Activated CD4-positive, alpha-beta memory T cell treated with anti-CD3 and anti-CD28 coated beads for 36 hours (primary cell): ENCODE measurements at regions not wholly inside any gene's neighbourhood (a gene's known extent, or its start where the extent isn't known, plus 50 kb on each side); places are given as distances from the start of the nearest gene placed in this dataset.
"Not testable (repeated sequence)": the region's sequence is repeated elsewhere in the genome, so short reads cannot be mapped to it uniquely, and the experiment has no call there.

Source experiments
- CTCF ChIA-PET: fragments of 350-600 bp; sonication (Branson Sonifier 250); formaldehyde crosslinking; loops from one replicate; lab custom pipeline; 2021; ENCODE audit warnings: antibody characterized with exemption, inconsistent platforms; lab: Charles Lee
- POLR2A ChIA-PET: fragments of 350-600 bp; sonication (Branson Sonifier 250); formaldehyde crosslinking; loops from one replicate; lab custom pipeline; 2021; ENCODE audit warnings: antibody characterized with exemption; lab: Charles Lee
- DNase-seq: peaks from one replicate; pipeline ENCODE4 v3.0.0-alpha.2; 2020
- H3K27ac Mint-ChIP-seq: one replicate; pipeline ENCODE4 v1.8.0; 2021; ENCODE audit warnings: mixed read lengths
- H3K27me3 Mint-ChIP-seq: one replicate; pipeline ENCODE4 v1.8.0; 2021; ENCODE audit warnings: mixed read lengths
- H3K36me3 Mint-ChIP-seq: one replicate; pipeline ENCODE4 v1.8.0; 2021; ENCODE audit warnings: mixed read lengths
- H3K4me1 Mint-ChIP-seq: one replicate; pipeline ENCODE4 v1.8.0; 2021; ENCODE audit warnings: low read depth, mixed read lengths
- H3K4me3 Mint-ChIP-seq: one replicate; pipeline ENCODE4 v1.8.0; 2021; ENCODE audit warnings: mild to moderate bottlenecking, mixed read lengths
- H3K9me3 Mint-ChIP-seq: one replicate; pipeline ENCODE4 v1.8.0; 2021; ENCODE audit warnings: mixed read lengths
- intact Hi-C: fragments of 100-400 bp; cut with micrococcal nuclease; formaldehyde crosslinking; loops from one replicate; pipeline ENCODE4 v1.15.1; 2023

DNA sequence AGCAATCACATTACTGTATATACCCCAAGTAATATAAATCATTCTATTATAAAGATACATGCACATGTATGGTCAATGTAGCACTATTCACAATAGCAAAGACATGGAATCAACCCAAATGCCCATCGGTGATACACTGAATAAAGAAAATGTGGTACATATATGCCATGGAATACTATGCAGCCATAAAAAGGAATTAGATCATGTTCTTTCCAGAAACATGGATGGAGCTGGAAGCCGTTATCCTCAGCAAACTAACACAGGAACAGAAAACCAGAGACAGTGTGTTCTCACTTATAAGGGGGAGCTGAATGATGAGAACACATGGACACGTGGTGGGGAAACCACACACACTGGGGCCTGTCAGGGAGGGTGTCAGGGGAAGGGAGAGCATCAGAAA is 1180.9 kb downstream of the REEP3 start:
- H3K36me3 Mint-ChIP-seq, H3K27ac Mint-ChIP-seq, DNase-seq, H3K4me3 Mint-ChIP-seq, POLR2A ChIA-PET, intact Hi-C loops, H3K4me1 Mint-ChIP-seq, H3K27me3 Mint-ChIP-seq, CTCF ChIA-PET: not testable (repeated sequence)
- peaks cover 19% of the 10 kb centered on the region for H3K9me3 Mint-ChIP-seq

DNA sequence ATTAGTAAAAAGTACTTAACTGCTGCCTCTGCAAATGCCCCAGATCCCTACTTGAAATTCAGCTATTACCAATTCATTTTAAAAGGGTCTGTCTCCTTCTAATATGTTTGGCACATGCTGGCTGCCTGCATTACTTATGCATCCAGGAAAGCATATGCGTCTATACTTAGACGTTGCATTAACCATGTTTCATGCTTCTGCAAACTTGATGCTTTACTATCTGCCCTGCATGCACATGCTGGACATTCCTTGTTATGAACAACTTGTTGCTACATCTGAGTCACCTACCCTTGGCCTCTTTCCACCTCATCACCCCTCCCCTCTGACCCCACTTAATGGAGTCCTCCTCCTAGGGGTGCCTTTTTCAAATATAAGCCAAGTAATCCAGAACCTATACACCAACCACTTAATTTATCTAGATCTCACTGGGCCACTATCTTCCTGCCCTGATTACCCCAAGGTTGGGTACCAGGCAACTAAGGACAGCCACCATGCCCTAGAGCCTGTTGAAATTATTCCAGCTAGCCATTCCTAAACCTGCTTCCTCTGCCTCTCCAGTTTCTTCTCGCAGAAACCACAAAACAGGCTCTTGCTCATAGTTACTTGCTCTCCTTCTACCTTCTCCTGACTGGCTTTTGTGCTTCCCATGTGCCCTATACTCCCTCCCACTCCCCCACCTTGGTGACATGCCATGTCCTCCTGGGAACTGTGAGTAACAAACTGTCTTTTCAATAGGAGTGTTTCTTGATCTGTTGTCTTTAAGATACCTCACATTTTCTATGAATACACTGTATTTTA is 1187.9 kb downstream of the REEP3 start:
- Mint-ChIP-seq H3K36me3 (no peaks in the 10 kb centered on the region), H3K27ac (no peak overlapping the region), H3K4me1 (no peaks in the 10 kb centered on the region), H3K4me3 (no peak overlapping the region), H3K9me3 (peaks cover 4% of the 10 kb centered on the region), H3K27me3 (no peaks in the 10 kb centered on the region)
- intact Hi-C loops, result no loop called here
- ChIA-PET POLR2A (no interaction called here), CTCF (no interaction called here)
- no peak for DNase-seq

DNA sequence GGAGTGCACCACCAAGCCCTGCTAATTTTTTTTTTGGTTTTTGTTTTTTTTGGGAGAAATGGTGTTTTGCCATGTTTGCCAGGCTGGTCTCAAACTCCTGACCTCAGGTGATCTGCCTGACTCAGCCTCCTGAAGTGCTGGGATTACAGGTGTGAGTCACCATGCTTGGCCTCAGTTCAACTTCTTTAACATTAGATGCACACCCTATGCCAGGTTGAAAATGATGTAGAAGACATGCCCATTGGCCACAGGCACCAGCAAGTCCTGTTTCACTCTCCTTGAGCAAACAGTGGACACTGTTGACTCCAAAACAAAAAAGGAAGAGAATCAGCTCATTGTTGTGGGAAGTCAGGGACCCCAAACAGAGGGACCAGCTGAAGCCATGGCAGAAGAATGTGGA is 1205.3 kb downstream of the REEP3 start:
- ChIA-PET CTCF (no interaction called here), POLR2A (no interaction called here)
- Mint-ChIP-seq H3K27ac (no peak overlapping the region), H3K9me3 (peaks cover 15% of the 10 kb centered on the region), H3K27me3 (no peaks in the 10 kb centered on the region), H3K4me1 (no peaks in the 10 kb centered on the region), H3K4me3 (no peak overlapping the region), H3K36me3 (no peaks in the 10 kb centered on the region)
- intact Hi-C loops, result no loop called here
- DNase-seq, result no peak

DNA sequence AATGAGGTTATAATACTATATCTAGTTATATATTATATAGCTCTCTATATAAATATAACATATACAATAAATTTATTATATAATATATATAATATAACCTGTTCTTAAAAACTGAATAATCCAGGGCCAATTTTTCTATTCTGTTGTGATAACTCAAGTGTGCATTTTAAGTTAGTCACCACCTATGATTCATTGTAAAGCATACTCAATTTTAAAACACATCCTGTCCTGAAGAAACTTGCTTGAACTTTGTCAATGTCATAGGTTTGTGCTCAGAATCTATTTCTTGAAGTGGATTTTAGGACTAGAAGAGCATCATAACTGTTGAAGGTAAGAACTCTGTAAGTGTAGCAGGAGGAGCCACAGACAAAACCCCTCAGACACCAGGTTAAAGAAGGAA is 1209.8 kb downstream of the REEP3 start:
- ChIA-PET CTCF (interaction anchor here (0.6 kb wide), 1 partner anchor 217 kb away, joined by 3 read pairs; no protein-coding TSS in a partner anchor), POLR2A (no interaction called here)
- peaks cover 15% of the 10 kb centered on the region for H3K9me3 Mint-ChIP-seq
- no peak for DNase-seq
- no peaks in the 10 kb centered on the region for H3K36me3 Mint-ChIP-seq
- intact Hi-C loops, result no loop called here
- H3K4me1 Mint-ChIP-seq, result no peaks in the 10 kb centered on the region
- no peak overlapping the region for H3K4me3 Mint-ChIP-seq
- no peaks in the 10 kb centered on the region for H3K27me3 Mint-ChIP-seq
- no peak overlapping the region for H3K27ac Mint-ChIP-seq

DNA sequence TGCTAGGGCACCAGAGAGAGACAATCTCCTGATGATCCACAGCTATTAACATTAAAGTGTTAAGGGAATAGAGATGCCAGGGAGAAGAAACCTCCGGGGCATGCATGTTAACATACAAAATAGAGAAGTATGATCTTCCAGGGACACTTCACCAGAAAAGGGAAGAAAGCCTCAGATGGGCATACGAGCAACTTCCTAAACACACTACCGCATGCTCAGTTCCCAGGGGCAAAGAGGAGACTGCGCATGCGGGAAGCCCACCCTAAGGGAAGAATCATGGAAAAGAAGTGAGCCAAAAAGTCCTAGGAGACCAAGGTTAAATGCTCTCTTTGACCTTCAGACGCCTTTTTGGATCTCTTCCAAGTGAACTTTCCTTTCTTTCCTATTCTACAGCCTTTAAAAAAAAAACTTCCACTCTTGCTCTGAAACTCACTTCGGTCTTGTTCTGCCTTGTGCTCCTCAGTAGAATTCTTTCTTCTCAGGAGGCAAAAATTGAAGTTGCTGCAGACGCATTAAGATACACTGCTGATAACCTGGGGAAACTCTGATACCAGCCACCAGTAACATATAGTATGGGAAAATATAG is 1211.3 kb downstream of the REEP3 start:
- intact Hi-C loops, result no loop called here
- no peak for DNase-seq
- CTCF ChIA-PET, result interaction anchor here (0.7 kb wide), 1 partner anchor 175 kb away, joined by 3 read pairs; no protein-coding TSS in a partner anchor
- Mint-ChIP-seq H3K27me3 (no peaks in the 10 kb centered on the region), H3K36me3 (no peaks in the 10 kb centered on the region), H3K27ac (no peak overlapping the region), H3K4me3 (no peak overlapping the region), H3K9me3 (peaks cover 17% of the 10 kb centered on the region), H3K4me1 (no peaks in the 10 kb centered on the region)
- POLR2A ChIA-PET, result interaction anchor here (1.1 kb wide), 1 partner anchor 14 kb away, joined by 3 read pairs; no protein-coding TSS in a partner anchor

DNA sequence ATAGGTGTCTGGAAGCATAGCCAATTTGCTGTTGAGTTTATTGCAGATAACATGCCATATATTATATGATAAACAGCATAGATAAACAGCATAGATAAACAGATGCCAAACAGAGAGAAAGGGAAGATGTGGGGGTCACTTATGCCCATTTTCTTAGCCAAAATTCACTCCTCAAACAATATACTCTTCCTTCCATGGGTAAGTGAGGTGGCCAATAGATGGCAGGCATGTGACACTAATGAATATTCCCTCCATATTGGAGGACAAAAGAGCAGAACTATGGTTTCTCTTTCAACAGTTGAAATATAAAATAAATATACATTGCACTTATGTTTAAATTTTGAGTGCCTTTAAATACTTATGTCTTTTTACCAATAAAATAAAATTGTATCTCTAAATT is 1212.8 kb downstream of the REEP3 start:
- H3K4me3 Mint-ChIP-seq, result no peak overlapping the region
- DNase-seq, result no peak
- H3K27ac Mint-ChIP-seq, result no peak overlapping the region
- no peaks in the 10 kb centered on the region for H3K4me1 Mint-ChIP-seq
- CTCF ChIA-PET, result no interaction called here
- H3K9me3 Mint-ChIP-seq, result peaks cover 10% of the 10 kb centered on the region
- H3K27me3 Mint-ChIP-seq, result no peaks in the 10 kb centered on the region
- intact Hi-C loops, result no loop called here
- POLR2A ChIA-PET, result no interaction called here
- no peaks in the 10 kb centered on the region for H3K36me3 Mint-ChIP-seq

DNA sequence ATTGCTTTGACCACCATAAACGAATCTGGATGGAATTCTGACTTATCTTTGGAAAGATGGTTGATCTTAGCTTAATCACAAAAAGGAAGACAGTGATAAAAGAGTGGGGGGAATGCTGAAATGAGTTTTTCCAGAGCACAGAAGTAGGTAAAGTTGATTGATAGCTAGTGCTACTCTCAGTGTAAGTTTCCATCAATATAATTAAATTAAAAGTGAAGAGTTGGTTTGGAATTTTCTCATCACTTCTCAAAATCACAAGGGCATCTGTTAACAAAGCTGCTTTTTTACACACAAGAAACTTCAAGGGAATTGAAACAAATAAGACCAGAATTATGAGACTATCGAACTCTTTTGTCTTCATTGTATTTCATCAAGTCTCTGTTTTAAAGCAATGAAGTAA is 1217.3 kb downstream of the REEP3 start:
- no peaks in the 10 kb centered on the region for H3K4me1 Mint-ChIP-seq
- no peak for DNase-seq
- no peaks in the 10 kb centered on the region for H3K36me3 Mint-ChIP-seq
- intact Hi-C loops, result no loop called here
- POLR2A ChIA-PET, result no interaction called here
- H3K9me3 Mint-ChIP-seq, result peaks cover 11% of the 10 kb centered on the region
- H3K4me3 Mint-ChIP-seq, result no peak overlapping the region
- H3K27ac Mint-ChIP-seq, result no peak overlapping the region
- H3K27me3 Mint-ChIP-seq, result no peaks in the 10 kb centered on the region
- CTCF ChIA-PET, result no interaction called here

DNA sequence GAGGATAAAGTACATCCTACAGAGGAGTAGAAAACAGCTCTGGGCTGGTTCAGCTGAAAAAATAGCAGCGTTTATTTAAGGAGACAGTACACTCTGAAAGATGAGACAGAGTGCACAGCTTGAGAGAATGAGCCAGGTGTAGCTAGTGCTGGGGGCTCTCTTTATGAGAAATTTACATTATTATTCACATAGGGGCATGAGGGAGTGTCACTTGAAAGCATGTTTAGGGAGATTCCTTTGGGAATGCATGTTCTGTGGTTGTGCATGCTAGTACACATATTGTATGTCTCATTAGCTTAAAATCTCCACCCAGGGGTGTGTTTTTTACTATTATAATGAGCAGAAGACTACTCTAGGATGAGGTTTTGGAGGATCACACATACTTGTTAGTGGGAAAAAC is 1224.4 kb downstream of the REEP3 start:
- CTCF ChIA-PET, result no interaction called here
- Mint-ChIP-seq H3K4me1 (no peaks in the 10 kb centered on the region), H3K27ac (no peak overlapping the region), H3K36me3 (no peaks in the 10 kb centered on the region), H3K27me3 (no peaks in the 10 kb centered on the region), H3K4me3 (no peak overlapping the region), H3K9me3 (peaks cover 14% of the 10 kb centered on the region)
- no peak for DNase-seq
- intact Hi-C loops, result no loop called here
- POLR2A ChIA-PET, result no interaction called here

DNA sequence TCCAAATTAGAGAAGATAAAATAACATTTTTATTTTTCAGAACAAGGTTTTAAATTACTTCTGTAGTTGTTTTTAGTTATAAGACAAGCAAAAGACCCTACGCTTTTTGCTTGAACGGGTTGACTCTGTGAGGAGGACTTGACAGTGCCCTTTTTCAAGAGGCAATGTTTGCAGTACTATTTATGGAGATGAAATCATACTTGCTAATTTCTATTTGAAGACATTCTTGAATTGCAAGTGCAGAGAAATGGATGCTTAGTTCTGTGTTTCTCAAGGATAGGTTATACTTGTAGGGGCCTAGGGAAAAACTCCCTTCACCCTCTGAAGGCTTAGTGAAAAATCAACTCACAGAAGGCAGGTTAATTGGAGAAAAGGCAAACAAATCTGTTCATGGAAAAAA is 1229.5 kb downstream of the REEP3 start:
- no peak overlapping the region for H3K27ac Mint-ChIP-seq
- POLR2A ChIA-PET, result no interaction called here
- CTCF ChIA-PET, result no interaction called here
- DNase-seq, result no peak
- H3K36me3 Mint-ChIP-seq, result no peaks in the 10 kb centered on the region
- H3K27me3 Mint-ChIP-seq, result no peaks in the 10 kb centered on the region
- intact Hi-C loops, result no loop called here
- no peaks in the 10 kb centered on the region for H3K4me1 Mint-ChIP-seq
- no peak overlapping the region for H3K4me3 Mint-ChIP-seq
- peaks cover 4% of the 10 kb centered on the region for H3K9me3 Mint-ChIP-seq

DNA sequence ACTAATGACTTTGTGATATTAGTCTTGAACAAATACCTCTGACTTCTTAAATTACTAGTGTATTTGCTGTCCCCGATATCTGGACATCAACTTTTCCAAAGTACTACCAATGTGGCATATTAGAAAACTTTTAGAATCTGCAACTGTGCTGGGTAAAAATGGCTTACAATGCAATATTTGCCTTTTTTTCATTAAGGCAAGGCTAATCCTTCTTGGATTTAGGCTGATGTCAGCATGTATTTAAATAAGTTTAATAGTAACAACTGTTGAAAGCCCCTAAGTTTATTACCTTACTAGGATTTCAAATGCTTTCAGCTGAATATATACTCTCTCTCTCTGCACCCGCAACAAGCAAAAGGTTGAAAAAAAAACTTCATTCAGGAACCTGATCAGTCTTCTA is 1232.3 kb downstream of the REEP3 start:
- CTCF ChIA-PET, result no interaction called here
- Mint-ChIP-seq H3K4me1 (no peaks in the 10 kb centered on the region), H3K27ac (no peak overlapping the region), H3K9me3 (no peaks in the 10 kb centered on the region), H3K27me3 (no peaks in the 10 kb centered on the region), H3K4me3 (no peak overlapping the region), H3K36me3 (no peaks in the 10 kb centered on the region)
- POLR2A ChIA-PET, result no interaction called here
- intact Hi-C loops, result no loop called here
- no peak for DNase-seq

DNA sequence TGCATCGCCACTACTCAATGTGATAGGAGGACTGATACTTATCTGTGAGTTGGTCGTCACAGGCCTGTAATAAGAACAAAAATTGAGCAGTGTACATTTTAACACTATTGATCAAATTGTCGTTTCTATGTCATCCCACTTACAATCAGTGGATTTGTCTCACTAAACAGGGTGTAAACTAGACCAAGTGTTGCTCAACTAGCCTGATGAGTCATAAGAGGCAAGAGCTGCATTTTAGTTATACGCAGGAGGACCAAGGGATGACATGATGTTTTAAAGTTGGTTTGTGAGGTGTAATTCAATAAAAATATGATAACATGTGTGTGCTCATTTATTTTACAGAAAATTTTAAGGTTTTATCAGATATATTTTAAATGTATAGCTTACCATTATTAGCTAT is 1239.2 kb downstream of the REEP3 start:
- intact Hi-C loops, result no loop called here
- Mint-ChIP-seq H3K36me3 (no peaks in the 10 kb centered on the region), H3K4me3 (no peak overlapping the region), H3K27me3 (no peaks in the 10 kb centered on the region), H3K9me3 (peaks cover 1% of the 10 kb centered on the region), H3K4me1 (no peaks in the 10 kb centered on the region), H3K27ac (no peak overlapping the region)
- no peak for DNase-seq
- POLR2A ChIA-PET, result interaction anchor here (0.7 kb wide), 1 partner anchor 36 kb away, joined by 3 read pairs; no protein-coding TSS in a partner anchor
- CTCF ChIA-PET, result no interaction called here

DNA sequence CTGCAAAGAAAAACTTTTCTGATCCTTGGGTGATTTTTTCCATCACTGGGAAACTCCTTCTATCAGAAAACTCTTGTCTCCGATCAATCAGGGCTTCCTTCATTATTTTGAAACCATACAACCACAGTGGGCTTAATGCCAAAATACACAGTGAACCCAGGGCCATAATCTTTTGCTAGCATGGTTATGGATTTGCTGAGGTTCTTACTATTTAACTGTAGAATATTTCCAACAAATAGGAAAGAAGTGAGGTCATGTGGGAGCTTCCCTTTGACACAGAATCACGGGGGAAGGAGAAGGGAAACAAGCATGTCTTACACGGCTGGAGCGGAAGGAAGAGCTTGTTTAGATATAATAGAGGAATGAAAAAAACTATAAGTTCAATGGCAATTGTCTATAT is 1241.7 kb downstream of the REEP3 start:
- DNase-seq, result no peak
- ChIA-PET CTCF (no interaction called here), POLR2A (no interaction called here)
- Mint-ChIP-seq H3K4me3 (no peak overlapping the region), H3K27me3 (no peaks in the 10 kb centered on the region), H3K36me3 (no peaks in the 10 kb centered on the region), H3K9me3 (peaks cover 1% of the 10 kb centered on the region), H3K4me1 (no peaks in the 10 kb centered on the region), H3K27ac (no peak overlapping the region)
- intact Hi-C loops, result no loop called here

DNA sequence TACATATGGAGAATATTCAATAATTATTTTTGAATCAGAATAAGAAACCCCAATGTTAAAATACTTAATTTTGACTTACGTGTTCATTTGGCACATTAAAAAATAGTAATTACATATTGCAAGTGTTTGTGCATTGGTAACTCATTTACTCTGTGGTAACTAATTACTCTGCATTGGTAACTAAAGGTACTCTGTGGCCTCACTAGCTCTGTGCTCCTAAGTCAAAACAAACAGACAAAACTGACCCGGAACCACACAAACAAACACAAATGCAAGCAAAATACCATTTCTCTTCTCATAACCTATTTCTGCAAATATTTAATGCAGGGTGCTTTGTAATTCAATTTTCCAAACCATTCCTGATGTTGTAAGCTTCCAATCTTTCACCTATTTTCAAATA is 1244.3 kb downstream of the REEP3 start:
- peaks cover 1% of the 10 kb centered on the region for H3K9me3 Mint-ChIP-seq
- H3K4me1 Mint-ChIP-seq, result no peaks in the 10 kb centered on the region
- intact Hi-C loops, result no loop called here
- H3K36me3 Mint-ChIP-seq, result no peaks in the 10 kb centered on the region
- H3K27ac Mint-ChIP-seq, result no peak overlapping the region
- no peak for DNase-seq
- POLR2A ChIA-PET, result no interaction called here
- CTCF ChIA-PET, result no interaction called here
- no peaks in the 10 kb centered on the region for H3K27me3 Mint-ChIP-seq
- H3K4me3 Mint-ChIP-seq, result no peak overlapping the region
